GM12864 (cell line): ENCODE measurements at regions not wholly inside any gene's neighbourhood (a gene's known extent, or its start where the extent isn't known, plus 50 kb on each side); places are given as distances from the start of the nearest gene placed in this dataset.

Experiments
- DNase-seq: peaks from one replicate; pipeline ENCODE4 v3.0.0-alpha.2; 2011; ENCODE audit warnings: low read depth
- H3K4me3 ChIP-seq: 2 replicates; pipeline ENCODE4 v1.5.1; 2011; ENCODE audit warnings: mild to moderate bottlenecking, low read depth, low read length, control low read depth
- TF ChIP-seq, protein P1 (sequence below): IDR thresholded peaks from 2 replicates; pipeline ENCODE4 v1.5.1; 2011; ENCODE audit warnings: low read depth, mild to moderate bottlenecking, moderate library complexity, low read length, control low read depth, inconsistent platforms; ENCODE audit errors: missing control alignments

GRCh38 chr2:190121305-190121704, 58.8 kb upstream of the MSTN start:
- no peak overlapping the region for H3K4me3 ChIP-seq
- TF ChIP-seq, protein P1, sequence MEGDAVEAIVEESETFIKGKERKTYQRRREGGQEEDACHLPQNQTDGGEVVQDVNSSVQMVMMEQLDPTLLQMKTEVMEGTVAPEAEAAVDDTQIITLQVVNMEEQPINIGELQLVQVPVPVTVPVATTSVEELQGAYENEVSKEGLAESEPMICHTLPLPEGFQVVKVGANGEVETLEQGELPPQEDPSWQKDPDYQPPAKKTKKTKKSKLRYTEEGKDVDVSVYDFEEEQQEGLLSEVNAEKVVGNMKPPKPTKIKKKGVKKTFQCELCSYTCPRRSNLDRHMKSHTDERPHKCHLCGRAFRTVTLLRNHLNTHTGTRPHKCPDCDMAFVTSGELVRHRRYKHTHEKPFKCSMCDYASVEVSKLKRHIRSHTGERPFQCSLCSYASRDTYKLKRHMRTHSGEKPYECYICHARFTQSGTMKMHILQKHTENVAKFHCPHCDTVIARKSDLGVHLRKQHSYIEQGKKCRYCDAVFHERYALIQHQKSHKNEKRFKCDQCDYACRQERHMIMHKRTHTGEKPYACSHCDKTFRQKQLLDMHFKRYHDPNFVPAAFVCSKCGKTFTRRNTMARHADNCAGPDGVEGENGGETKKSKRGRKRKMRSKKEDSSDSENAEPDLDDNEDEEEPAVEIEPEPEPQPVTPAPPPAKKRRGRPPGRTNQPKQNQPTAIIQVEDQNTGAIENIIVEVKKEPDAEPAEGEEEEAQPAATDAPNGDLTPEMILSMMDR, result no peak

GRCh38 chr2:190119923-190120590, 57.5 kb upstream of the MSTN start:
- TF ChIP-seq, protein P1, result no peak
- no peak overlapping the region for H3K4me3 ChIP-seq
- DNase-seq, result no peak

More at GRCh38 chr2:190121305-190121704, 58.8 kb upstream of the MSTN start:
- DNase-seq, result no peak

DNA sequence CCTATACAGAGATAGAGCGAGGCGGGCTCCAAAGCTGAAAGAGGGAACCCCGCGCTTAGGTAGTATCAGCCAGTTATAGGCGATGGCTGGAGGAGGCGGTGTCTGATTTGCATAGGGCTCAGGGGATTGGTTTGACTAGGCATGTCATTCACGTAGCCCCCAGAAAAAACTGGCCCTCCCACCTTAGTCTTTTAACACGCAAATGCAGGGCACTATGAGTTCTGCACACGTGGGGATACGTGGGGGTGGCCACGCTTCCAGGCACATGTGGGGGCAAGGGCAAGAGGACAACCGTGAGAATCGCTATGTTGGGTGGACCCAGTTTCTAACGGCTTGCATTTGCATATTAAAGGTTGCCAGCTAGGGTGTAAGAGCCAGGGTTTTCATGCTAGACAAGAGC, 56.7 kb upstream of the MSTN start:
- DNase-seq, result no peak
- no peak overlapping the region for H3K4me3 ChIP-seq
- TF ChIP-seq, protein P1, result no peak

DNA sequence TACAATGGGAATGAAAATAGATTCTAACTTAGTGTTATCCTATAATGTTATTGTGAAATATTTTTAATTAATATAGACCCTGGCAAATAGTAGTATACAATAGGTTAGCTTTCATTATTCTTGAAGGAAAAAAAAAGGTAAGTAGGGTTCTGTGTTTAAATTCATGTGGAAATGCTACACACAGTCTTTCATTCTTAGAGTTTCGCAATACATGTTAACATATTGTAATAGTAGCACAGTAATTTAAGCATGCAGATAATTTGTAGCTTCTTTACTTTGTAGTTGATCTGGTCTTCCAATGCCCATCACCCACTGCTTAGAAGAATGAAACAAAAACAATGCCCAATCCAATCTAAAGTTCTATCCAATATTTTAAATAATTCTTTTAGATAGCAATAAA, 54.8 kb upstream of the MSTN start:
- no peak for DNase-seq

GRCh38 chr2:190113000-190113399, 50.5 kb upstream of the MSTN start:
- no peak for DNase-seq
- H3K4me3 ChIP-seq, result no peak overlapping the region
- TF ChIP-seq, protein P1, result no peak

More for the DNA sequence above, 54.8 kb upstream of the MSTN start:
- TF ChIP-seq, protein P1, result no peak
- no peak overlapping the region for H3K4me3 ChIP-seq
